ENCODE measurements at regions not wholly inside any gene's neighbourhood (a gene's known extent, or its start where the extent isn't known, plus 50 kb on each side); places are given as distances from the start of the nearest gene placed in this dataset.

DNA sequence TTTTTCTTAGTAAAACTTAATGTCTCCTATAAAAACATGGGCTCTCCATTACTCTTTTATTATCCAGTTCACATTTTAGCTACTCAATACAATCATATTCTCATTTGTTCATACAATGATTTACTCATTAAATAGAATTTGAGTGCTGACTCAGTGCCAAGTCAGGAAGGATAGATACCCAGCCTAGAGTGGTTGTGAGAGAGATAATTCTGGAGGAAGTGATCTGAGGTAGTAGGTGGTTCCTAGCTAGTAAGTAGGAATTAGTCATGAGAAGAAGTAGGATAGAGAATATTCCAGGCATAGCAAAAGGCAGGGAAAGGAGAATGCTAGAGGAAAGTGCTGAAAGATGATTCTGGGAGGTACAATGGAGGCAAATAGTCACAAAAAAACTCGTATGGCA is 133.5 kb upstream of the MBL2 start:
- TF ChIP-seq, protein P1, sequence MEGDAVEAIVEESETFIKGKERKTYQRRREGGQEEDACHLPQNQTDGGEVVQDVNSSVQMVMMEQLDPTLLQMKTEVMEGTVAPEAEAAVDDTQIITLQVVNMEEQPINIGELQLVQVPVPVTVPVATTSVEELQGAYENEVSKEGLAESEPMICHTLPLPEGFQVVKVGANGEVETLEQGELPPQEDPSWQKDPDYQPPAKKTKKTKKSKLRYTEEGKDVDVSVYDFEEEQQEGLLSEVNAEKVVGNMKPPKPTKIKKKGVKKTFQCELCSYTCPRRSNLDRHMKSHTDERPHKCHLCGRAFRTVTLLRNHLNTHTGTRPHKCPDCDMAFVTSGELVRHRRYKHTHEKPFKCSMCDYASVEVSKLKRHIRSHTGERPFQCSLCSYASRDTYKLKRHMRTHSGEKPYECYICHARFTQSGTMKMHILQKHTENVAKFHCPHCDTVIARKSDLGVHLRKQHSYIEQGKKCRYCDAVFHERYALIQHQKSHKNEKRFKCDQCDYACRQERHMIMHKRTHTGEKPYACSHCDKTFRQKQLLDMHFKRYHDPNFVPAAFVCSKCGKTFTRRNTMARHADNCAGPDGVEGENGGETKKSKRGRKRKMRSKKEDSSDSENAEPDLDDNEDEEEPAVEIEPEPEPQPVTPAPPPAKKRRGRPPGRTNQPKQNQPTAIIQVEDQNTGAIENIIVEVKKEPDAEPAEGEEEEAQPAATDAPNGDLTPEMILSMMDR (IDR thresholded peaks at IDR 0.05; ENCODE audit: poor library complexity, severe bottlenecking): no peak
- TF ChIP-seq EZH2 (IDR thresholded peaks at IDR 0.05; ENCODE audit: borderline replicate concordance, insufficient read depth, low read length, poor library complexity, severe bottlenecking) (no peak), MXI1 (conservative IDR thresholded peaks at IDR 0.05; ENCODE audit: poor library complexity, severe bottlenecking) (no peak)
